ENCODE measurements at regions not wholly inside any gene's neighbourhood (a gene's known extent, or its start where the extent isn't known, plus 50 kb on each side); places are given as distances from the start of the nearest gene placed in this dataset.
A peak's percentile ranks its signal among the peaks of the same experiment; 100 is the strongest.

DNA sequence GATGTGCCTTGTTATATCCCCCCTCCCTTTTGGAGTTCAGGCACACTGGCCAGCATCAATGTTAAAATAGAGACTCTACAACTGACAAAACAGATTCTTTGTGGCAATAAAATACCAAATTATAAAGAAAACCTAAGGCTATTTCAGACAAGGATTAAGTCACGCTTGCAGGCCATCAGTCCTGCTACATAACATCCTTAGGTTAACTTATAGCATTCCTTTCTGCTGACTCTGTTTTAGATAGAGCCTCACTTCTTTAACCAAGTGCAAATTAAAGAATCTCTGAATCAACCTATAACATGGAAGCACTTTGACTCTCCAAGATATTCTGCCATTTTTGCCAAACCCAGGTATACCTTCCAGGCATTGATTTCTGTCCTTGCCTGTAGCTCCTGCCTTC lies 784.6 kb downstream of the RNF144A start:
- Histone ChIP-seq H3K4me2 (ENCODE audit: low read length) (no peak overlapping the region), H3K27ac (ENCODE audit: low read depth, low read length) (no peak overlapping the region), H3F3A (ENCODE audit: control insufficient read depth, insufficient read depth) (peaks cover 8% of the 10 kb centered on the region; the same call in 1 of the 2 replicates), H3K4me1 (ENCODE audit: control insufficient read depth, low read length) (peaks cover 35% of the 10 kb centered on the region), H3K27me3 (ENCODE audit: control insufficient read depth, low read length) (no peaks in the 10 kb centered on the region), H3K9me3 (ENCODE audit: control insufficient read depth, insufficient read depth, low read length) (peaks cover 5% of the 10 kb centered on the region; the same call in 1 of the 2 replicates), H3K79me2 (ENCODE audit: control insufficient read depth, low read length) (no peaks in the 10 kb centered on the region), H3K4me3 (ENCODE audit: low read length) (no peak overlapping the region), H4K20me1 (ENCODE audit: control insufficient read depth, insufficient read depth, low read depth, low read length) (no peaks in the 10 kb centered on the region), H3K36me3 (ENCODE audit: control insufficient read depth, low read length) (no peaks in the 10 kb centered on the region; the same call in 1 of the 2 replicates), H3K9me2 (replicated peaks; ENCODE audit: control insufficient read depth, low read length) (no peaks in the 10 kb centered on the region)
- no peak for TF ChIP-seq EZH2phosphoT487 (IDR thresholded peaks at IDR 0.05; ENCODE audit: borderline replicate concordance, low read length)
- TF ChIP-seq, protein P1, sequence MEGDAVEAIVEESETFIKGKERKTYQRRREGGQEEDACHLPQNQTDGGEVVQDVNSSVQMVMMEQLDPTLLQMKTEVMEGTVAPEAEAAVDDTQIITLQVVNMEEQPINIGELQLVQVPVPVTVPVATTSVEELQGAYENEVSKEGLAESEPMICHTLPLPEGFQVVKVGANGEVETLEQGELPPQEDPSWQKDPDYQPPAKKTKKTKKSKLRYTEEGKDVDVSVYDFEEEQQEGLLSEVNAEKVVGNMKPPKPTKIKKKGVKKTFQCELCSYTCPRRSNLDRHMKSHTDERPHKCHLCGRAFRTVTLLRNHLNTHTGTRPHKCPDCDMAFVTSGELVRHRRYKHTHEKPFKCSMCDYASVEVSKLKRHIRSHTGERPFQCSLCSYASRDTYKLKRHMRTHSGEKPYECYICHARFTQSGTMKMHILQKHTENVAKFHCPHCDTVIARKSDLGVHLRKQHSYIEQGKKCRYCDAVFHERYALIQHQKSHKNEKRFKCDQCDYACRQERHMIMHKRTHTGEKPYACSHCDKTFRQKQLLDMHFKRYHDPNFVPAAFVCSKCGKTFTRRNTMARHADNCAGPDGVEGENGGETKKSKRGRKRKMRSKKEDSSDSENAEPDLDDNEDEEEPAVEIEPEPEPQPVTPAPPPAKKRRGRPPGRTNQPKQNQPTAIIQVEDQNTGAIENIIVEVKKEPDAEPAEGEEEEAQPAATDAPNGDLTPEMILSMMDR (IDR thresholded peaks at IDR 0.05; ENCODE audit: low read depth, low read length, poor library complexity, severe bottlenecking) = no peak

DNA sequence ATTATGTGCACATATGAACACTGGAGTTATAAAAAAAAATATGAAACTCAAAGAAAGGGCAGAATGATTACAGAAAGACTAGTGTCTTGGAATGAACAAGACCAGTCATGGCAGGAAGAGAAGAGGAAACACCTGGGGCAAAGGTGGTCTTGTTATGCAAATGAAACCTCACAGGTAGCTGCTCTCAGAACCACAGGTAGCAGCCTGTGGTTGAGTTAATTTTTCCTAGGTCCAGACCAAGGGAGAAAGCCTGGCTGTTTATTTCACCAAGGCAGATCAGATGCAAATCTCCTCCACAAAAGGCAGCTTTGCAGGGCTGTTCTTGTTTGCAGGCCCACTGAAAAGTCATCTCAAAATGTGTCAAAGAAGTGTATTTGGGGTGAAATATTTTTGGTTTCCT lies 785.8 kb downstream of the RNF144A start:
- no peaks in the 10 kb centered on the region for H3K79me2 ChIP-seq (ENCODE audit: control insufficient read depth, low read length)
- peaks cover 5% of the 10 kb centered on the region; the same call in 1 of the 2 replicates for H3K9me3 ChIP-seq (ENCODE audit: control insufficient read depth, insufficient read depth, low read length)
- peaks cover 8% of the 10 kb centered on the region; the same call in 1 of the 2 replicates for H3F3A ChIP-seq (ENCODE audit: control insufficient read depth, insufficient read depth)
- peak overlapping the region; percentile 38 for H3K4me3 ChIP-seq (ENCODE audit: low read length)
- H4K20me1 ChIP-seq (ENCODE audit: control insufficient read depth, insufficient read depth, low read depth, low read length) = no peaks in the 10 kb centered on the region
- H3K9me2 ChIP-seq (replicated peaks; ENCODE audit: control insufficient read depth, low read length) = no peaks in the 10 kb centered on the region
- H3K27ac ChIP-seq (ENCODE audit: low read depth, low read length) = peak overlapping the region; percentile 74
- no peaks in the 10 kb centered on the region; the same call in 1 of the 2 replicates for H3K36me3 ChIP-seq (ENCODE audit: control insufficient read depth, low read length)
- TF ChIP-seq, protein P1 (IDR thresholded peaks at IDR 0.05; ENCODE audit: low read depth, low read length, poor library complexity, severe bottlenecking) = no peak
- TF ChIP-seq EZH2phosphoT487 (IDR thresholded peaks at IDR 0.05; ENCODE audit: borderline replicate concordance, low read length) = no peak
- peaks cover 35% of the 10 kb centered on the region for H3K4me1 ChIP-seq (ENCODE audit: control insufficient read depth, low read length)
- peak overlapping the region; percentile 58 for H3K4me2 ChIP-seq (ENCODE audit: low read length)
- no peaks in the 10 kb centered on the region for H3K27me3 ChIP-seq (ENCODE audit: control insufficient read depth, low read length)

DNA sequence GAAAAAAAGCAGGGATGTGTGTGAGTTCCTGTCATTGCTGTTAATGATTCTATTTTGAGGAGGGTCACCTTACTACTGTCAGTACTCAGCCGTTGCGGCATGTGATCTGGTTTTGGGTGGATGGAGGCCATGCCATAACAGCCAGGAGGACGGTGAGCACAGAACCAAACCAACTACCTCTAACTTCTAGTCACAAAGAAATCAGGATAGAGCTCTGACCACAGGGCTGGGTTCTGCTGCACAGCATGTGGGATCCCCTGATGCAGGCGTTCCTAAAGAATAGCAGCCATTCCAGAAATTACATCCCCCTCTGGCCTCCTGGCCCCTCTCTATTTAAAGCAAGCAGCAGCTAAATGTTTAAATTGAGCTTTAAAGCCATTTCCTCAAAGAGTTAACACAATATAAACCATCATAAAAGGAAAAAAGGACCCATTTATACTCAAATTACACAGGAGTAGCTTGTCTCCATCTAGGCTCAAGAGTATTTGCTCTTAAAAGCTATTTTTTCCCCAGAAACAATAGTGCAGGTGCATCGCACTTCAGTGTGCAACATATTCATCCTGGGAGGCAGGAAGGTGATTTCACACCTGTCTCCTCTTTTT lies 786.4 kb downstream of the RNF144A start:
- Histone ChIP-seq H3F3A (ENCODE audit: control insufficient read depth, insufficient read depth) (peaks cover 8% of the 10 kb centered on the region; the same call in 1 of the 2 replicates), H3K27ac (ENCODE audit: low read depth, low read length) (peak overlapping the region; percentile 74), H3K4me2 (ENCODE audit: low read length) (peak overlapping the region; percentile 58), H3K27me3 (ENCODE audit: control insufficient read depth, low read length) (no peaks in the 10 kb centered on the region), H4K20me1 (ENCODE audit: control insufficient read depth, insufficient read depth, low read depth, low read length) (no peaks in the 10 kb centered on the region), H3K9me3 (ENCODE audit: control insufficient read depth, insufficient read depth, low read length) (peaks cover 5% of the 10 kb centered on the region; the same call in 1 of the 2 replicates), H3K36me3 (ENCODE audit: control insufficient read depth, low read length) (no peaks in the 10 kb centered on the region; the same call in 1 of the 2 replicates), H3K4me1 (ENCODE audit: control insufficient read depth, low read length) (peaks cover 35% of the 10 kb centered on the region), H3K9me2 (replicated peaks; ENCODE audit: control insufficient read depth, low read length) (no peaks in the 10 kb centered on the region), H3K79me2 (ENCODE audit: control insufficient read depth, low read length) (no peaks in the 10 kb centered on the region), H3K4me3 (ENCODE audit: low read length) (peak overlapping the region; percentile 38)
- no peak for TF ChIP-seq EZH2phosphoT487 (IDR thresholded peaks at IDR 0.05; ENCODE audit: borderline replicate concordance, low read length)
- TF ChIP-seq, protein P1 (IDR thresholded peaks at IDR 0.05; ENCODE audit: low read depth, low read length, poor library complexity, severe bottlenecking) = no peak

All from DOHH2 (cell line).